HEK293 (cell line): ENCODE measurements at regions not wholly inside any gene's neighbourhood (a gene's known extent, or its start where the extent isn't known, plus 50 kb on each side); places are given as distances from the start of the nearest gene placed in this dataset.

Experiments
- PRDM1 ChIP-seq: fragments of 450-650 bp; formaldehyde crosslinking; IDR thresholded peaks from 2 replicates; pipeline ENCODE4; 2016; ENCODE audit warnings: missing biosample characterization, missing genetic modification characterization
- ZNF16 ChIP-seq: fragments of 450-650 bp; formaldehyde crosslinking; IDR thresholded peaks from 2 replicates; pipeline ENCODE4 v1.5.1; 2016; ENCODE audit warnings: low read depth, missing biosample characterization, missing genetic modification characterization
- ZNF274 ChIP-seq, 2 experiments: fragments of 200-500 bp in 1 of 2; fragments of 450-650 bp in 1 of 2; sonication (Bioruptor generic) in 1 of 2; formaldehyde crosslinking in 1 of 2; IDR thresholded peaks; 2 replicates each; pipeline versions ENCODE4 v1.5.1 to v1.6.1; 2014 to 2016; ENCODE audit warnings: borderline replicate concordance in 1 of 2, inconsistent platforms in 1 of 2, low read length in 1 of 2, missing biosample characterization in 1 of 2, missing genetic modification characterization in 1 of 2
- ZNF585B ChIP-seq: fragments of 450-650 bp; formaldehyde crosslinking; IDR thresholded peaks from 2 replicates; pipeline ENCODE4 v1.5.1; 2016; ENCODE audit warnings: missing biosample characterization, missing genetic modification characterization
- ZSCAN16 ChIP-seq: fragments of 450-650 bp; formaldehyde crosslinking; IDR thresholded peaks from 2 replicates; pipeline ENCODE4 v1.5.1; 2016; ENCODE audit warnings: missing biosample characterization, missing genetic modification characterization
- TF ChIP-seq, protein P1 (sequence below): fragments of 450-650 bp; formaldehyde crosslinking; IDR thresholded peaks from 2 replicates; pipeline ENCODE4 v1.5.1; 2016; ENCODE audit warnings: missing biosample characterization, missing genetic modification characterization

DNA sequence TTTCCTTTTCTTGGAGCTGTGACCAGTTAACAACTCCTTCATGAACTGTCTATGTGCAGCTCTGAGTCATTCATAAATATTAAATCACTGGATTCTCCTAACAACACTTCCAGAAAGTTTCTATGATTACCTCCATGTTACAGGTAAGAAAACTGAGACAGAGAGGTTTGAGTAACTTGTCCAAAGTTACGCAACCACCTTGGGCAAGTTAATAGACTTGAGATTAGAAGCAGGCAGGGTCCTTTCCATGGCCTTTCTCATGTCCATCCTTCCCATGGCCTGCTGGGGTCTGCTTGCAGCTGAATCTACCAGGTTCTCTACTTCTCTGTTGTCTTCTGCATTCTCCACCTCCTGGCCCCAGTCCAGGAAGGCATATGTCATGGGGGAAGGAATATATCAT lies 648.8 kb upstream of the MKI67 start:
- TF ChIP-seq ZNF16 (tag by site-specific recombination), result no peak
- no peak for TF ChIP-seq ZNF274 (IDR thresholded peaks at IDR 0.05; ENCODE audit: low read length)
- no peak for TF ChIP-seq ZNF274 (tag by site-specific recombination; IDR thresholded peaks at IDR 0.05; ENCODE audit: borderline replicate concordance)
- TF ChIP-seq ZSCAN16, result no peak
- TF ChIP-seq PRDM1 (tag by site-specific recombination), result no peak
- TF ChIP-seq, protein P1, sequence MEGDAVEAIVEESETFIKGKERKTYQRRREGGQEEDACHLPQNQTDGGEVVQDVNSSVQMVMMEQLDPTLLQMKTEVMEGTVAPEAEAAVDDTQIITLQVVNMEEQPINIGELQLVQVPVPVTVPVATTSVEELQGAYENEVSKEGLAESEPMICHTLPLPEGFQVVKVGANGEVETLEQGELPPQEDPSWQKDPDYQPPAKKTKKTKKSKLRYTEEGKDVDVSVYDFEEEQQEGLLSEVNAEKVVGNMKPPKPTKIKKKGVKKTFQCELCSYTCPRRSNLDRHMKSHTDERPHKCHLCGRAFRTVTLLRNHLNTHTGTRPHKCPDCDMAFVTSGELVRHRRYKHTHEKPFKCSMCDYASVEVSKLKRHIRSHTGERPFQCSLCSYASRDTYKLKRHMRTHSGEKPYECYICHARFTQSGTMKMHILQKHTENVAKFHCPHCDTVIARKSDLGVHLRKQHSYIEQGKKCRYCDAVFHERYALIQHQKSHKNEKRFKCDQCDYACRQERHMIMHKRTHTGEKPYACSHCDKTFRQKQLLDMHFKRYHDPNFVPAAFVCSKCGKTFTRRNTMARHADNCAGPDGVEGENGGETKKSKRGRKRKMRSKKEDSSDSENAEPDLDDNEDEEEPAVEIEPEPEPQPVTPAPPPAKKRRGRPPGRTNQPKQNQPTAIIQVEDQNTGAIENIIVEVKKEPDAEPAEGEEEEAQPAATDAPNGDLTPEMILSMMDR (tag by site-specific recombination), result no peak
- no peak for TF ChIP-seq ZNF585B (tag by site-specific recombination)
